ENCODE measurements at regions not wholly inside any gene's neighbourhood (a gene's known extent, or its start where the extent isn't known, plus 50 kb on each side); places are given as distances from the start of the nearest gene placed in this dataset.

DNA sequence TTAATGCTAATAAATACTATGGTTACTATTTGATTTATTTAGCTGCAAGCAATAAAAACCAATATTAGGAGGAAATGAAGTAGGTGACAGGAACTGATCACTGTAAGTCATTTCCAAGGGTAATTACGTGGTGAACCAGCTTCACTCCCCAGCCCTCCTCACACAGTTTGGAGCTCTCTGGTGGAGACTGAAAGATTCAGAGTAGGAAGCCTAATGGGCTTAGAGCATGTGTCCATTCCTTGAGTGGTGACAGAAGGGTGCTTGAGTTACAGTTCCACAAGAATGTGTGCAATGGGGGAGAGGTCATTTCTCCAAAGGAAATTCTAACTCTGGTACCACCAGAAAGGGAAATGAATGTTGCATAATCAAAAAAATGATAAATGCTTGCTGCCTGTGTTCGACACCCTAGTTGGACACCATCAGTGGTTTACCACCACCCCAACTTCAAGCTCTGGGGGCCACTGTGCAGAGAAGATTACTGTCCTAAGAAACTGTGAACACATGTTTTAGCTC lies 285.1 kb upstream of the MMADHC start:
- TF ChIP-seq POLR2AphosphoS5 (IDR thresholded peaks at IDR 0.05; ENCODE audit: low read depth, low read length) (no peak), REST (IDR thresholded peaks at IDR 0.05; ENCODE audit: insufficient read depth in 1 of 2, low read depth in 2 of 2, low read length in 1 of 2) (no peak), SIN3A (IDR thresholded peaks at IDR 0.05; ENCODE audit: borderline replicate concordance, insufficient read depth, low read depth, low read length) (no peak)
- TF ChIP-seq, protein P1, sequence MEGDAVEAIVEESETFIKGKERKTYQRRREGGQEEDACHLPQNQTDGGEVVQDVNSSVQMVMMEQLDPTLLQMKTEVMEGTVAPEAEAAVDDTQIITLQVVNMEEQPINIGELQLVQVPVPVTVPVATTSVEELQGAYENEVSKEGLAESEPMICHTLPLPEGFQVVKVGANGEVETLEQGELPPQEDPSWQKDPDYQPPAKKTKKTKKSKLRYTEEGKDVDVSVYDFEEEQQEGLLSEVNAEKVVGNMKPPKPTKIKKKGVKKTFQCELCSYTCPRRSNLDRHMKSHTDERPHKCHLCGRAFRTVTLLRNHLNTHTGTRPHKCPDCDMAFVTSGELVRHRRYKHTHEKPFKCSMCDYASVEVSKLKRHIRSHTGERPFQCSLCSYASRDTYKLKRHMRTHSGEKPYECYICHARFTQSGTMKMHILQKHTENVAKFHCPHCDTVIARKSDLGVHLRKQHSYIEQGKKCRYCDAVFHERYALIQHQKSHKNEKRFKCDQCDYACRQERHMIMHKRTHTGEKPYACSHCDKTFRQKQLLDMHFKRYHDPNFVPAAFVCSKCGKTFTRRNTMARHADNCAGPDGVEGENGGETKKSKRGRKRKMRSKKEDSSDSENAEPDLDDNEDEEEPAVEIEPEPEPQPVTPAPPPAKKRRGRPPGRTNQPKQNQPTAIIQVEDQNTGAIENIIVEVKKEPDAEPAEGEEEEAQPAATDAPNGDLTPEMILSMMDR (IDR thresholded peaks at IDR 0.05): 0 out of 2 replicates have a peak, but pooled peaks have one; percentile 4
